GM18870 (cell line): ENCODE measurements at regions not wholly inside any gene's neighbourhood (a gene's known extent, or its start where the extent isn't known, plus 50 kb on each side); places are given as distances from the start of the nearest gene placed in this dataset.
A peak's percentile ranks its signal among the peaks of the same experiment; 100 is the strongest.
"Not testable (repeated sequence)": the region's sequence is repeated elsewhere in the genome, so short reads cannot be mapped to it uniquely, and the experiment has no call there.

Source experiments
- ATAC-seq: cut with Tn5 transposase; IDR thresholded peaks from one replicate; pipeline ENCODE4 v1.9.1; 2021; ENCODE audit warnings: moderate library complexity; ENCODE audit not compliant: unreplicated experiment

GRCh38 chr4:111921714-111922113 lies 223.5 kb upstream of the FAM241A start:
- ATAC-seq, result no peak

- no peak for ATAC-seq
Measured at GRCh38 chr4:111923786-111924185, 221.5 kb upstream of the FAM241A start.

GRCh38 chr4:111924696-111925095 lies 220.6 kb upstream of the FAM241A start:
- ATAC-seq, result no peak

GRCh38 chr4:111930659-111931058 lies 214.6 kb upstream of the FAM241A start:
- peak; percentile 98 for ATAC-seq

- ATAC-seq, result no peak
Measured at GRCh38 chr4:111933703-111934102, 211.6 kb upstream of the FAM241A start.

- no peak for ATAC-seq
Measured at GRCh38 chr4:111934314-111934713, 210.9 kb upstream of the FAM241A start.

- ATAC-seq, result peak; percentile 88
Measured at GRCh38 chr4:111937368-111937767, 207.9 kb upstream of the FAM241A start.

GRCh38 chr4:111941957-111942356 lies 203.3 kb upstream of the FAM241A start:
- no peak for ATAC-seq

GRCh38 chr4:111943796-111944203 lies 201.5 kb upstream of the FAM241A start:
- ATAC-seq, result peak; percentile 88

GRCh38 chr4:111945014-111945413 lies 200.2 kb upstream of the FAM241A start:
- ATAC-seq, result no peak

- no peak for ATAC-seq
Measured at GRCh38 chr4:111946800-111947199, 198.5 kb upstream of the FAM241A start.

GRCh38 chr4:111952688-111953087 lies 192.6 kb upstream of the FAM241A start:
- ATAC-seq, result no peak

- no peak for ATAC-seq
Measured at GRCh38 chr4:111954550-111954949, 190.7 kb upstream of the FAM241A start.

GRCh38 chr4:111955001-111955400 lies 190.3 kb upstream of the FAM241A start:
- ATAC-seq, result no peak

- no peak for ATAC-seq
Measured at GRCh38 chr4:111957116-111957515, 188.1 kb upstream of the FAM241A start.

- ATAC-seq, result no peak
Measured at GRCh38 chr4:111957997-111958396, 187.3 kb upstream of the FAM241A start.

GRCh38 chr4:111959222-111959621 lies 186.0 kb upstream of the FAM241A start:
- ATAC-seq, result peak; percentile 39

GRCh38 chr4:111960241-111960667 lies 185.0 kb upstream of the FAM241A start:
- peak; percentile 95 for ATAC-seq

GRCh38 chr4:111961026-111961425 lies 184.2 kb upstream of the FAM241A start:
- not testable (repeated sequence) for ATAC-seq

GRCh38 chr4:111961809-111962208 lies 183.4 kb upstream of the FAM241A start:
- no peak for ATAC-seq

- peak; percentile 38 for ATAC-seq
Measured at GRCh38 chr4:111963158-111963700, 182.0 kb upstream of the FAM241A start.

GRCh38 chr4:111977419-111977965 lies 167.8 kb upstream of the FAM241A start:
- ATAC-seq, result no peak

GRCh38 chr4:111979921-111980320 lies 165.3 kb upstream of the FAM241A start:
- no peak for ATAC-seq
